HG02970 (cell line): ENCODE measurements at regions not wholly inside any gene's neighbourhood (a gene's known extent, or its start where the extent isn't known, plus 50 kb on each side); places are given as distances from the start of the nearest gene placed in this dataset.

Experiments
- ATAC-seq: cut with Tn5 transposase; IDR thresholded peaks from one replicate; pipeline ENCODE4 v1.9.1; 2021; ENCODE audit warnings: mild to moderate bottlenecking, moderate library complexity, moderate number of reproducible peaks; ENCODE audit not compliant: unreplicated experiment, low FRiP score

- no peak for ATAC-seq
These were observed 439.8 kb downstream of the ZSWIM6 start for GRCh38 chr5:61771808-61772207.

- no peak for ATAC-seq
These were observed 443.8 kb downstream of the ZSWIM6 start for GRCh38 chr5:61775901-61776300.

GRCh38 chr5:61777292-61777691, 445.2 kb downstream of the ZSWIM6 start:
- ATAC-seq = no peak

- no peak for ATAC-seq
These were observed 447.7 kb downstream of the ZSWIM6 start for GRCh38 chr5:61779743-61780142.

- ATAC-seq = no peak
These were observed 451.4 kb downstream of the ZSWIM6 start for GRCh38 chr5:61783481-61783880.

- no peak for ATAC-seq
These were observed 452.3 kb downstream of the ZSWIM6 start for GRCh38 chr5:61784341-61784740.

- ATAC-seq = no peak
These were observed 456.5 kb downstream of the ZSWIM6 start for GRCh38 chr5:61788548-61788947.

- ATAC-seq = no peak
These were observed 457.9 kb downstream of the ZSWIM6 start for GRCh38 chr5:61790007-61790406.

GRCh38 chr5:61790678-61791077, 458.6 kb downstream of the ZSWIM6 start:
- ATAC-seq = no peak

- no peak for ATAC-seq
These were observed 464.7 kb downstream of the ZSWIM6 start for GRCh38 chr5:61796773-61797172.

- no peak for ATAC-seq
These were observed 468.4 kb downstream of the ZSWIM6 start for GRCh38 chr5:61800450-61800849.

GRCh38 chr5:61801174-61801573, 469.1 kb downstream of the ZSWIM6 start:
- ATAC-seq = no peak

- no peak for ATAC-seq
These were observed 470.4 kb downstream of the ZSWIM6 start for GRCh38 chr5:61802456-61802855.

GRCh38 chr5:61805101-61805500, 473.0 kb downstream of the ZSWIM6 start:
- ATAC-seq = no peak

- no peak for ATAC-seq
These were observed 474.5 kb downstream of the ZSWIM6 start for GRCh38 chr5:61806491-61807020.

GRCh38 chr5:61808091-61808490, 476.0 kb downstream of the ZSWIM6 start:
- ATAC-seq = no peak

GRCh38 chr5:61808909-61809308, 476.9 kb downstream of the ZSWIM6 start:
- ATAC-seq = no peak

GRCh38 chr5:61809651-61810050, 477.6 kb downstream of the ZSWIM6 start:
- no peak for ATAC-seq

GRCh38 chr5:61811052-61811451, 479.0 kb downstream of the ZSWIM6 start:
- no peak for ATAC-seq

GRCh38 chr5:61813361-61813760, 481.3 kb downstream of the ZSWIM6 start:
- no peak for ATAC-seq

- no peak for ATAC-seq
These were observed 483.3 kb downstream of the ZSWIM6 start for GRCh38 chr5:61815339-61815738.

GRCh38 chr5:61816146-61816545, 484.1 kb downstream of the ZSWIM6 start:
- no peak for ATAC-seq
